RCC 7860 (cell line): ENCODE measurements at regions not wholly inside any gene's neighbourhood (a gene's known extent, or its start where the extent isn't known, plus 50 kb on each side); places are given as distances from the start of the nearest gene placed in this dataset.

Source experiments
- DNase-seq: peaks from one replicate; pipeline ENCODE4 v3.0.0-alpha.2; 2015; ENCODE audit warnings: low spot score
- FAIRE-seq: peaks from 2 replicates; lab custom pipeline; 2012; peaks lifted over from hg19 to GRCh38; lab: Jason Lieb, UNC

- FAIRE-seq (no peak), DNase-seq (no peak)
Observed at GRCh38 chr13:72129117-72129516, 262.1 kb upstream of the DACH1 start.

- FAIRE-seq, result no peak
- no peak for DNase-seq
Observed at GRCh38 chr13:72127031-72127430, 260.0 kb upstream of the DACH1 start.

DNA sequence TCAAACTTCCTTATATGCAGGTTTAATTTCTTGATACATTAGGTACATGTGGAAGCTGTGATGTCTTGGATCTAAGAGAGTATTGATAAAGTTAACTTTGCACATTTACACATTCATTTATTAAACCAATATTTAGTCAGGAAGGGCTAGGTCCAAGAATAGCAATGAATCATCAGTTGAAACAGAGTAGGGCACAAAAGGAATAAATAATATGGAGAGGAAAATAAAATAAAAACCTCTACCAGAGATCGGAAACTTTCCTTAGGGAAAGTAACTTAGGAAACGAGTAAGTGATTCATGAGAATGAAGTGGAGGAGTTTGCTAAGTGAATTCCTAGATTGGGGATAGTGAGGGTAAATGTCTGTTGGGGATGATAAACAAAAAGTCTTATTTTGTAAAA lies 259.4 kb upstream of the DACH1 start:
- FAIRE-seq (no peak), DNase-seq (no peak)

DNA sequence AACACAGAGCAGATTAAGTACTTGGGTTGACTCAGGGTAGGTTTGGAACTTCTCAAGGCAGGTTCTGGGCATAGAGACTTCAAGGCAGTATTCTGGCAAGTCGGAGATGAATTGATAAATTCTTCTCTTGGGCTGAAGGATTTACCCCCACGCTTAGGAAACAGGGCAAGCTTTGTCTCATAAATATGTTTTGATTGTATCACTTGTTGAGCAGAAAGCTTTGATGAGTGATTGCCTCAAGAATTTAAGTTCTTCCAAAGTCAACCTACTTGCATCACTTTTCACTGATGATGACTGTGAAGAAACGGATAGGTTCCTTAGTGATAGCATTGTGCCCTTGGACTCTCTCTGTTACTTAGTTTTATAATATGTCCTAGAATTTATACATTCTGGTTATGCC lies 258.6 kb upstream of the DACH1 start:
- no peak for FAIRE-seq

GRCh38 chr13:72122661-72123255 lies 255.8 kb upstream of the DACH1 start:
- no peak for DNase-seq
- FAIRE-seq, result no peak

More for the DNA sequence above, 258.6 kb upstream of the DACH1 start:
- DNase-seq, result no peak

- DNase-seq (peak; percentile 12), FAIRE-seq (no peak)
Observed at GRCh38 chr13:72121466-72121865, 254.5 kb upstream of the DACH1 start.

DNA sequence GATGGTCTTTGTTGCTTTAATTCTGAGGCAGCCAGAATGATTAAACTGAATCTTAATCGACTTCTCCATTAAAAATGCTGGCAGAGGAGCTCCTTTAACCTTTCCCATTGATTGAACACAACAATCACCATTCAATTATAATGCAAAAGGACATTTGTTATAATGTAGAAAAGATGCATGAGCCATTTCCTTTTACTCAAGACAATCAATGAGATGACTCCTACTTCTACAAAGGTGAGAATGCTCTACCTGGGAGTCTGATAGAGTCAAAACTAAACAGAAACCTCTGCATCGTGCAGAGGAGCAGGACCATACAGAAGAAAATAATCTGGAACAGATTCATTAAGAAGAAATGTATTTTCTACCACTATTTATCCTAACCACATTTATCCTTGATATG lies 253.6 kb upstream of the DACH1 start:
- FAIRE-seq (no peak), DNase-seq (no peak)

DNA sequence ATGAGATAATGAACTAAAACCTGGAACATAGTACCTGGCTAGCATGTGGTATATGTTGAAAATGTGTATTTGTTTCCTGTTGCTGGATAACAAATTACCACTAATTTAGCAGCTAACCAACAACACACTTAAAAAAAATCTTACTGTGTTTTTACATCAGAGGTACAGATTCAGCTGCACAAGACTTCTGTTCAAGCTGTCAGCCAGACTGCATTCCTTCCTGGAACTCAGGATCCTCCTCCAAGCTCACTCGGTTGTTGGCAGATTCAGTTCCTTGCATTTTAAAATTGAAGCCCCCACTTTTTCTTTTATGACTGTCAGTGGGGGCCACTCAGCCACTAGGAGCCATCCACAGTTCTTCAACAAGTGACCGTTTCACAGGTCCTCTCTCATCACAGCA lies 246.9 kb upstream of the DACH1 start:
- DNase-seq, result no peak
- FAIRE-seq, result no peak

DNA sequence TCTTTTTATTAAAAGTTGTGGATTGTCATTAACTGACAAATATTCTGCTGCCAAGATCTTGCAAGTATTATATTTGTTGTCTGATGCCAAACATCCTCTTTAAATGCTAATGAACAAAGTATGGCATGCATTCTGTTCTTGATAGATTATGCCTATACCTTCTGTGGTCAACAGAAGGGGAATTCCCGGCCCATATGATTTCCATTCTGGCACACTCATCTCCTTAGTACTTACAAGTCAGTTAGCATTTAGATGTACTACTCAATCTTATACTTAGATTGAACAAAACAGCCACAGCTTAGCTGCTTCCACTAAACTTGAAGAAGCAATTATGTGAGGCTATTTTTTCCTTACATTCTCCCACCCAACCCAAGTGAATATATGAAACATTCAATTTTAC lies 246.1 kb upstream of the DACH1 start:
- FAIRE-seq (no peak), DNase-seq (no peak)

DNA sequence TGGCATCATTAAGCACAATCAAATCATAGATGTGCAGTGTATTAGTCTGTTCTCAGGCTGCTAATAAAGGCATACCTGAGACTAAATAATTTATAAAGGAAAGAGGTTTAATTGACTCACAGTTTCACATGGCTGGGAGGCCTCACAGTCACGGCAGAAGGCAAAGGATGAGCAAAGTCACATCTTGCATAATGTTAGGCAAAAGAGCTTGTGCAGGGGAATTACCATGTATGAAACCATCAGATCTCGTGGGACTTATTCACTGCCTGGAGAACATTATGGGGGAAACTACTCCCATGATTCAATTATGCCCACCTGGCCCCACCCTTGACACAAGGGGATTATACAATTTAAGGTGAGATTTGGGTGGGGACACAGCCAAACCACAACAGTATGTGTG lies 245.2 kb upstream of the DACH1 start:
- DNase-seq, result no peak
- no peak for FAIRE-seq

GRCh38 chr13:72109863-72110262 lies 242.9 kb upstream of the DACH1 start:
- no peak for FAIRE-seq
- peak; percentile 8 for DNase-seq

- FAIRE-seq, result no peak
Observed at GRCh38 chr13:72104656-72105180, 237.7 kb upstream of the DACH1 start.

GRCh38 chr13:72101768-72102400 lies 234.9 kb upstream of the DACH1 start:
- FAIRE-seq (no peak), DNase-seq (no peak)

More at GRCh38 chr13:72104656-72105180, 237.7 kb upstream of the DACH1 start:
- no peak for DNase-seq

DNA sequence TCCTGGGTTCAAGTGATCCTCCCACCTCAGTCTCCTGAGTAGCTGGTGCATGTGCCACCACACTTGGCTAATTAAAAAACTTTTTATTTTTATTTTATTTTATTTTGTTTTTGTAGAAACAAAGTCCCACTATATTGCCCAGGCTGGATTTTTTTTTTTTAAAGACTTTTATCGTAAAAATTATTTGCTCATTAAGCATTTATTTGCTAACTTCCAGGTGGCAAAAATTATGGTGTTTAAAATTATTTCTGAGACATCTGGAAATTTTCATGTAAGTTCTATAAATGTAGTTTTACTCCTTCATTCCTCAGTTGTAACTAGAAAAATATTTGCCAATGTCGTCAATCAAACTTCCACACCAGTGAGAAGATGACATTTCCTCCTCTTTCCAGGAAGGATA lies 233.3 kb upstream of the DACH1 start:
- no peak for FAIRE-seq
- DNase-seq, result no peak

DNA sequence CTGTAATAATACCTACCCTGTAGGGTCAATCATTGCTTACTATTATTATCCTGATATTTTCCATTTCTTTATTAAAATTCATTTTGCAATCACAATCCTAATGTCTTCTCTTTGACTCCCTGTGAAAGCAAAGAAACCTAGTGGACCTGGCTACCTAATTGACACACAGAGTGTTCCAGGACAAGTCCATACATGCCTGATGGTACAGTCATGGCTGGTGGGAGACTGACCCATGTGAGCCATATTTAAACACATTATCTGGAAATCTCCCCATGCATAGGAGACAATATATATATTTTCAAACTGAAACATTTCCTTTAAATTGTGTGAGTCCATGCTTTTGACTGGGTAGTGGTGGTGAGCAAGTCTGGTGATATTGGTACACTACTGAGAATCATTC lies 230.6 kb upstream of the DACH1 start:
- DNase-seq (no peak), FAIRE-seq (no peak)

- DNase-seq (no peak), FAIRE-seq (no peak)
Observed at GRCh38 chr13:72093262-72093661, 226.3 kb upstream of the DACH1 start.

- no peak for DNase-seq
- no peak for FAIRE-seq
Observed at GRCh38 chr13:72074663-72075062, 207.7 kb upstream of the DACH1 start.

DNA sequence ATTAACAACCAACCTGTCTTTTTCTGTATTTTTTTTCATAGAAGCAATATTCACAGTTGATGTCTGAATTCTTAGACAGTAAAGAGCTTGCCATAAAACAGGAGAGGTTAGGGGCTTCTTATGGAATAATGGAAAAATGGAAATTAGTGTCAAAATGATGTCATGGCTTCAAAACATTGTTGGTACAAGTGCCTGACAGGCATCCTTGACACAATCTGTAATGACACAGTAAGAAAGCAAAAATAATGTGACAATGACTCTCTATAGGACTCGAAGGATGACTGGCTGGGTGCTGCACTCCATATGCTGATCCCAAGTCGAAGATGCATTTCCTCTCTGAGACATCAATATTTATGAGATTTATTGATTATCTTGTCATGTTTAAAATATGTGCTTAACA lies 205.3 kb upstream of the DACH1 start:
- no peak for DNase-seq

DNA sequence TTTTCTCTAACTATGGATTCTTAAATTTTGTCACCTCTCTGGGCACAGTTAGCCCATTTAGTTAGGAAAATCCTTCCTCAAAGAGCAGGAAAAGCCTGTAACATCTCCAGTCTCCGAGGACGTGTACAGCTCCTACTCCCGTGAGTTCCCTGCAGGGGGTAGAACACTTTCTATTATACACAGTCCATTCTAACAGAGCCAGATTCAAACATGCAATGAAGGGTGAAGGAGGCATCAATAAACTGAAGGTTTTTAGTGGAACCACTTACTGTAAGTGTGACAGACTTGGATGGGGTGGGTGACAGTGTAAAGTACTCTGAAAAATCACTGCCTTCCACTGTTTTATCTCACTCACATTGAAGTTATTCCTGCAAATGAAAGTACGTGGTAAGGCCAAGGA lies 204.7 kb upstream of the DACH1 start:
- FAIRE-seq, result no peak
- no peak for DNase-seq

More for the DNA sequence above, 205.3 kb upstream of the DACH1 start:
- FAIRE-seq, result no peak

GRCh38 chr13:72062566-72062965 lies 195.6 kb upstream of the DACH1 start:
- FAIRE-seq, result no peak
- DNase-seq, result no peak

DNA sequence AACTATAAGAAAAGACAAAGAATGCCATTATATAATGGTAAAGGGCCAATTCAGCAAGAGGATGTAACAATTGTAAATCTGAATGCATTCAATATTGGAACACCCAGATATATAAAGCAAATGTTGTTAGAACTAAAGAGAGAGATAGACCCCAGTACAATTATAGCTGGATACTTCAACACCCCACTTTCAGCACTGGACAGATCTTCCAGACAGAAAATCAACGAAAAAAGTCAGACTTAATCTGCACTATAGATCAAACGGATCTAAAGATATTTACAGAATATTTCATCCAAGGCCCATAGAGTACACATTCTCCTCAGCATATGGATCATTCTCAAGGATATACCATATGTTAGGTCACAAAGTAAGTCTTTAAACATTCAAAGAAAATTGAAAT lies 194.6 kb upstream of the DACH1 start:
- FAIRE-seq (no peak), DNase-seq (no peak)

GRCh38 chr13:72050251-72050650 lies 183.2 kb upstream of the DACH1 start:
- no peak for FAIRE-seq

GRCh38 chr13:72043366-72043765 lies 176.4 kb upstream of the DACH1 start:
- FAIRE-seq (no peak), DNase-seq (no peak)

More at GRCh38 chr13:72050251-72050650, 183.2 kb upstream of the DACH1 start:
- no peak for DNase-seq
